ENCODE measurements at regions not wholly inside any gene's neighbourhood (a gene's known extent, or its start where the extent isn't known, plus 50 kb on each side); places are given as distances from the start of the nearest gene placed in this dataset.

DNA sequence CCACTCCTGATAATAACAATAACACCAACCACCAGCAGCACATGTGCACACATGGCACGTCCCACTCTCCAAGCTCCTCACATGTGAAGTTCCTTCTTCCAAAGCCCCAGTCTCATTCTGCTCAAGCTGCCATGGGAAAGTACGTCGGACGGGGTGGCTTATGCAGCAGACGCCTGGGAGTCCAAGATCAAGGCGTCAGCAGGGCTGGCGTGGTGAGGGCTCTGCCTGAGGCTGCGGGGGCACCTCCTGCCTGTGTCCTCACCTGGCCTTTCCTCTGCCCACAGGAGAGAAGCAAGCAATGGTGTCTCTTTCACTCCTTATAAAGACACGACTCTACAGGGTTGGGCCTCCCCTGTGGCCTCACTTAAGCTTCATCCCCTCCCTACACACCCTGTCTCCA lies 68.8 kb upstream of the INSIG1 start:
- 93 to 95% methylated on average over 9 of the region's 9 CpGs for WGBS, 2 donors
- H3K4me3 ChIP-seq: no peak overlapping the region
- H3K4me1 ChIP-seq: peaks cover 48% of the 10 kb centered on the region
- H3K36me3 ChIP-seq (replicated peaks in 1 of 2; ENCODE audit: insufficient read depth in 1 of 2, low read depth in 2 of 2): no peaks in the 10 kb centered on the region
- no peak for DNase-seq
- intact Hi-C loops (cut with DNase I): no loop called here
- no peaks in the 10 kb centered on the region for H3K9me3 ChIP-seq
- TF ChIP-seq POLR2A (IDR thresholded peaks at IDR 0.05): no peak
- TF ChIP-seq, protein P1, sequence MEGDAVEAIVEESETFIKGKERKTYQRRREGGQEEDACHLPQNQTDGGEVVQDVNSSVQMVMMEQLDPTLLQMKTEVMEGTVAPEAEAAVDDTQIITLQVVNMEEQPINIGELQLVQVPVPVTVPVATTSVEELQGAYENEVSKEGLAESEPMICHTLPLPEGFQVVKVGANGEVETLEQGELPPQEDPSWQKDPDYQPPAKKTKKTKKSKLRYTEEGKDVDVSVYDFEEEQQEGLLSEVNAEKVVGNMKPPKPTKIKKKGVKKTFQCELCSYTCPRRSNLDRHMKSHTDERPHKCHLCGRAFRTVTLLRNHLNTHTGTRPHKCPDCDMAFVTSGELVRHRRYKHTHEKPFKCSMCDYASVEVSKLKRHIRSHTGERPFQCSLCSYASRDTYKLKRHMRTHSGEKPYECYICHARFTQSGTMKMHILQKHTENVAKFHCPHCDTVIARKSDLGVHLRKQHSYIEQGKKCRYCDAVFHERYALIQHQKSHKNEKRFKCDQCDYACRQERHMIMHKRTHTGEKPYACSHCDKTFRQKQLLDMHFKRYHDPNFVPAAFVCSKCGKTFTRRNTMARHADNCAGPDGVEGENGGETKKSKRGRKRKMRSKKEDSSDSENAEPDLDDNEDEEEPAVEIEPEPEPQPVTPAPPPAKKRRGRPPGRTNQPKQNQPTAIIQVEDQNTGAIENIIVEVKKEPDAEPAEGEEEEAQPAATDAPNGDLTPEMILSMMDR (IDR thresholded peaks at IDR 0.05): no peak
- H3K27ac ChIP-seq: peak overlapping the region in 1 of 4 donors; percentile 86
- no peak for ATAC-seq
- no peaks in the 10 kb centered on the region for H3K27me3 ChIP-seq

DNA sequence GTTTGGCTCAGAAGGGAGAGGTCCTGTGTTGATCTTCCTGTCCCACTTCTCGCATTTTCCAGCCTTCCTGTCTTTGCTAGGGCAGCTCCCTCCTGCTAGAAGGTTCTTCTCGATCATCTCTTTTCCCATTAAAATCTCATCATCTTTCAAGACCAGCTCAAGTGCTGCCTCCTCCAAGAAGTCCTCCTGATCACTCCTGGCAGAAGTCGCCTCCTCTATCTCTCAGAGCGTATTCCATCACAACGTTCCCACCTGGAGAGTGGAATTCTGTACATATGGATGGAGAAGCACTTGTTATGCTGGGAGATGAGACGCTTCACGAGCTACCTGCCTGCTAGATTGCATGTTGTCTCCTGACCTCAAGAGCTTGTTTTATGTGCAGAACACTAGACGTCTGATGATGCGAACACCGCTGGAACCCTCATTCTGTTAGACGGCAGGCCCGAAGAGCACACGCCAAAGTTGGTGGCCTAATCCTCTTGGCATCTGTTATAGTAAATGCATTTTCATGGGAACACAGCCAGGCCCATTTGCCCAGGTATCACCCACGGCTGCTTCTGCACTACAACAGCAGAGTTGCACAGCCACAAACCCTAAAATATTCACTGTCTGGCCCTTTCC lies 68.0 kb upstream of the INSIG1 start:
- Histone ChIP-seq H3K9me3 (no peaks in the 10 kb centered on the region), H3K4me1 (peaks cover 48% of the 10 kb centered on the region), H3K36me3 (replicated peaks in 1 of 2; ENCODE audit: insufficient read depth in 1 of 2, low read depth in 2 of 2) (no peaks in the 10 kb centered on the region), H3K4me3 (no peak overlapping the region), H3K27me3 (no peaks in the 10 kb centered on the region), H3K27ac (peak overlapping the region; percentile 28 to 86 (median 58))
- intact Hi-C loops (cut with DNase I): no loop called here
- DNase-seq (no peak), ATAC-seq (no peak)
- TF ChIP-seq POLR2A (IDR thresholded peaks at IDR 0.05): no peak
- 79% methylated on average over 14 of the region's 14 CpGs for WGBS, 2 donors

DNA sequence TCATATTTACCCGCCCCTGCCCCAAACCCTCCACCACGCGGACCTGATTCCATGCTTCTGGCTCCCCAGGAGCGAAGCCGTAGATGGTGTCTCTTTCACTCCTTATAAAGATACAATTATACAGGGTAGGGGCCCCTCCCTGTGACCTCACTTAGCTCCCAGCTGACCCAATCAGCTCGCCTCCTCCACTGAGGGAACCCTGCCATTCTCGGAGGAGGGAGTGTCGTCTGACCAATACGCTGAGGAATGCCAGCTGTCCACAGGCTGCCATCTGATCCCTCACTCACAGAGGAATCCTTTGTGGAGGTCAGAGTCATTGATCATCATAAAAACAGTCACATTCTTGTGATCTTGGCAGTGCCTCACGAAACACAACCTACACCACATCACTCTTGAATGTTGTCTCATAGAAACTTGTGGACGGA lies 67.5 kb upstream of the INSIG1 start:
- no peak overlapping the region for H3K4me3 ChIP-seq
- H3K4me1 ChIP-seq: peaks cover 48% of the 10 kb centered on the region
- intact Hi-C loops (cut with DNase I): no loop called here
- DNase-seq (peak; percentile 55 to 75 (median 66)), ATAC-seq (peak; percentile 68)
- H3K27me3 ChIP-seq: no peaks in the 10 kb centered on the region
- no peaks in the 10 kb centered on the region for H3K9me3 ChIP-seq
- peak in 1 of 3 donors; percentile 30 for TF ChIP-seq POLR2A (IDR thresholded peaks at IDR 0.05)
- TF ChIP-seq, protein P1 (IDR thresholded peaks at IDR 0.05): no peak
- peak overlapping the region; percentile 28 to 86 (median 58) for H3K27ac ChIP-seq
- no peaks in the 10 kb centered on the region for H3K36me3 ChIP-seq (replicated peaks in 1 of 2; ENCODE audit: insufficient read depth in 1 of 2, low read depth in 2 of 2)
- WGBS, 2 donors: 56 to 78% methylated on average over 11 of the region's 11 CpGs

DNA sequence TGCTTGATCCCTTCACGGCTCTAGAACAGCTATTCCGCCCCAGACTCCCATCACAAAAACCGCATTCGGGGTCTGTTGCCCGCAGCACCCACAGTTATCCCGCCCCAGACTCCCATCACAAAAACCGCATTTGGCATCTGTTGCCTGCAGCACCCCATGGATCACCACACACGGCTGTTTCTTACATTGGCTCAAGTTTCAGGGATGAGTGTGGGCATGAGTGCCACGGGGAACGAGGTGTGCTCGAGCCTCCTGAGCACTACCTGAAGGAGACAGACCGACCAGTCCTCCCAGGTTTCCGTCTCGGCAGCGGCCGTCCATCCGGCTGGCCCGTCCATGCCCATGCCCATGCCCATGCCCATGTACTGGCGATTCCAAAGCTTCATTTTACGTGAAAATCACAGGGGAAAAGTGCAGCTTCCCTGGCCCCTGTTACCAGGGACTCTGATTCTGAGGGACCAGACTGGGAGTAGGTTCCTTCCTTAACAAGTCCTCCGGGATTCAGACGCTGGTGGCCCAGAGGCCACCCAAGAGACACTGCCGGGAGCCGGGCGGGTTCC lies 66.4 kb upstream of the INSIG1 start:
- TF ChIP-seq POLR2A (IDR thresholded peaks at IDR 0.05): no peak
- TF ChIP-seq, protein P1 (IDR thresholded peaks at IDR 0.05): no peak
- intact Hi-C loops (cut with DNase I): no loop called here
- H3K27ac ChIP-seq: peak overlapping the region in 2 of 4 donors; percentile 28 to 86
- H3K4me3 ChIP-seq: no peak overlapping the region
- H3K36me3 ChIP-seq (replicated peaks in 1 of 2; ENCODE audit: insufficient read depth in 1 of 2, low read depth in 2 of 2): no peaks in the 10 kb centered on the region
- no peak for DNase-seq
- 93 to 97% methylated on average over 22 to 25 of the region's 25 CpGs for WGBS, 2 donors
- no peaks in the 10 kb centered on the region for H3K27me3 ChIP-seq
- ATAC-seq: no peak
- peaks cover 45% of the 10 kb centered on the region for H3K4me1 ChIP-seq
- peaks cover 0 to 6% (median 0%) of the 10 kb centered on the region in 3 donors for H3K9me3 ChIP-seq

DNA sequence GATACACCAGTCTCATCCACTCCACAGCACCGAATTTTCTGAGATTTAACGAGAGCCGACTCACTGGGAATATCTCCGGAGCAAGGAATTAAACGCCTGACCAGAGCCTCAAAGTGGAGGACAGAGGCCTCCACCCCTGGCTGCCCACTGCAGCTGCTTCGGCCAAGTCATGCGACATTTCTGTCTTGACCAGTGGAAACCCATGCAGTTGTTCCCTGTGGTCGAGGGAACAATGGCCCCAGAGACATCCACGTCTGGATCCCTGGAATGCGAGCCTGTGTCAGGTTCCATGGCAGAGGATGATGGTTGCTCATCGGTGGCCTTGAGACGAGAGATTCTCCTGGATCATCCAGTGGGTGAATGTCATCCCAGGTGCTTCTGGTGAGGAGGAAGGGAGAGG lies 65.7 kb upstream of the INSIG1 start:
- intact Hi-C loops (cut with DNase I): no loop called here
- Histone ChIP-seq H3K27ac (no peak overlapping the region), H3K4me3 (no peak overlapping the region), H3K36me3 (replicated peaks in 1 of 2; ENCODE audit: insufficient read depth in 1 of 2, low read depth in 2 of 2) (no peaks in the 10 kb centered on the region), H3K27me3 (no peaks in the 10 kb centered on the region), H3K9me3 (peaks cover 0 to 6% (median 0%) of the 10 kb centered on the region in 3 donors), H3K4me1 (peaks cover 39% of the 10 kb centered on the region)
- no peak for ATAC-seq
- no peak for DNase-seq
- TF ChIP-seq, protein P1 (IDR thresholded peaks at IDR 0.05): no peak
- no peak for TF ChIP-seq POLR2A (IDR thresholded peaks at IDR 0.05)
- 89 to 97% methylated on average over 12 of the region's 12 CpGs for WGBS, 2 donors

Measured in body of pancreas (tissue), 4 donors.